Fibroblast of upper back skin (primary cell): ENCODE measurements at regions not wholly inside any gene's neighbourhood (a gene's known extent, or its start where the extent isn't known, plus 50 kb on each side); places are given as distances from the start of the nearest gene placed in this dataset.
"Not testable (repeated sequence)": the region's sequence is repeated elsewhere in the genome, so short reads cannot be mapped to it uniquely, and the experiment has no call there.

Experiments used
- DNase-seq: peaks from one replicate; pipeline ENCODE4 v3.0.0-alpha.2; 2013

GRCh38 chr14:34058510-34058909 is 107.6 kb upstream of the EGLN3 start:
- no peak for DNase-seq

- DNase-seq: no peak
Measured at GRCh38 chr14:34056046-34056445, 105.2 kb upstream of the EGLN3 start.

- DNase-seq: no peak
Measured at GRCh38 chr14:34055157-34055950, 104.5 kb upstream of the EGLN3 start.

- peak; percentile 63 for DNase-seq
Measured at GRCh38 chr14:34053666-34054065, 102.8 kb upstream of the EGLN3 start.

- DNase-seq: peak; percentile 15
Measured at GRCh38 chr14:34052658-34053014, 101.8 kb upstream of the EGLN3 start.

GRCh38 chr14:34051966-34052657 is 101.2 kb upstream of the EGLN3 start:
- DNase-seq: peak; percentile 75

- DNase-seq: peak; percentile 44
Measured at GRCh38 chr14:34050606-34051005, 99.7 kb upstream of the EGLN3 start.

GRCh38 chr14:34049790-34050189 is 98.9 kb upstream of the EGLN3 start:
- DNase-seq: no peak

GRCh38 chr14:34049187-34049586 is 98.3 kb upstream of the EGLN3 start:
- DNase-seq: not testable (repeated sequence)

GRCh38 chr14:34046799-34047520 is 96.1 kb upstream of the EGLN3 start:
- DNase-seq: no peak

GRCh38 chr14:34044666-34045306 is 93.9 kb upstream of the EGLN3 start:
- DNase-seq: no peak

- no peak for DNase-seq
Measured at GRCh38 chr14:34044373-34044637, 93.4 kb upstream of the EGLN3 start.

- DNase-seq: peak; percentile 6
Measured at GRCh38 chr14:34043627-34044372, 92.9 kb upstream of the EGLN3 start.

GRCh38 chr14:34041220-34041619 is 90.3 kb upstream of the EGLN3 start:
- no peak for DNase-seq

GRCh38 chr14:34040766-34041165 is 89.9 kb upstream of the EGLN3 start:
- DNase-seq: no peak

GRCh38 chr14:34039428-34040047 is 88.7 kb upstream of the EGLN3 start:
- DNase-seq: no peak

- no peak for DNase-seq
Measured at GRCh38 chr14:34038358-34039057, 87.6 kb upstream of the EGLN3 start.

GRCh38 chr14:34036319-34036766 is 85.5 kb upstream of the EGLN3 start:
- DNase-seq: no peak

- no peak for DNase-seq
Measured at GRCh38 chr14:34035934-34036250, 85.0 kb upstream of the EGLN3 start.

GRCh38 chr14:34035177-34035933 is 84.5 kb upstream of the EGLN3 start:
- peak; percentile 5 for DNase-seq
